ENCODE measurements at regions not wholly inside any gene's neighbourhood (a gene's known extent, or its start where the extent isn't known, plus 50 kb on each side); places are given as distances from the start of the nearest gene placed in this dataset.

GRCh38 chr3:102183186-102183585 is 251.6 kb upstream of the ZPLD1 start:
- Histone ChIP-seq H3K27me3 (replicated peaks; ENCODE audit: control insufficient read depth, insufficient read depth, low read length, poor library complexity, severe bottlenecking) (no peaks in the 10 kb centered on the region), H3K27ac (ENCODE audit: insufficient read depth, low read length, poor library complexity, severe bottlenecking) (no peak overlapping the region), H3K4me1 (ENCODE audit: control insufficient read depth, insufficient read depth, low read length, poor library complexity, severe bottlenecking) (peaks cover 5% of the 10 kb centered on the region), H3K9me3 (ENCODE audit: control insufficient read depth, low read length) (no peaks in the 10 kb centered on the region), H3K36me3 (ENCODE audit: control insufficient read depth, insufficient read depth, low read length) (no peaks in the 10 kb centered on the region), H3K4me3 (ENCODE audit: insufficient read depth, low read depth, low read length, poor library complexity, severe bottlenecking) (no peak overlapping the region)
- DNase-seq = no peak

- no peak for DNase-seq
- H3K27me3 ChIP-seq (replicated peaks; ENCODE audit: control insufficient read depth, insufficient read depth, low read length, poor library complexity, severe bottlenecking) = no peaks in the 10 kb centered on the region
- H3K4me1 ChIP-seq (ENCODE audit: control insufficient read depth, insufficient read depth, low read length, poor library complexity, severe bottlenecking) = peaks cover 5% of the 10 kb centered on the region
- no peak overlapping the region for H3K27ac ChIP-seq (ENCODE audit: insufficient read depth, low read length, poor library complexity, severe bottlenecking)
- H3K9me3 ChIP-seq (ENCODE audit: control insufficient read depth, low read length) = no peaks in the 10 kb centered on the region
- H3K36me3 ChIP-seq (ENCODE audit: control insufficient read depth, insufficient read depth, low read length) = no peaks in the 10 kb centered on the region
- no peak overlapping the region for H3K4me3 ChIP-seq (ENCODE audit: insufficient read depth, low read depth, low read length, poor library complexity, severe bottlenecking)
Measured at GRCh38 chr3:102183623-102184022, 251.2 kb upstream of the ZPLD1 start.

GRCh38 chr3:102189541-102189940 is 245.3 kb upstream of the ZPLD1 start:
- H3K36me3 ChIP-seq (ENCODE audit: control insufficient read depth, insufficient read depth, low read length) = no peaks in the 10 kb centered on the region
- no peak overlapping the region for H3K4me3 ChIP-seq (ENCODE audit: insufficient read depth, low read depth, low read length, poor library complexity, severe bottlenecking)
- no peaks in the 10 kb centered on the region for H3K27me3 ChIP-seq (replicated peaks; ENCODE audit: control insufficient read depth, insufficient read depth, low read length, poor library complexity, severe bottlenecking)
- no peak overlapping the region for H3K27ac ChIP-seq (ENCODE audit: insufficient read depth, low read length, poor library complexity, severe bottlenecking)
- H3K4me1 ChIP-seq (ENCODE audit: control insufficient read depth, insufficient read depth, low read length, poor library complexity, severe bottlenecking) = no peaks in the 10 kb centered on the region
- H3K9me3 ChIP-seq (ENCODE audit: control insufficient read depth, low read length) = no peaks in the 10 kb centered on the region
- DNase-seq = no peak

- Histone ChIP-seq H3K27ac (ENCODE audit: insufficient read depth, low read length, poor library complexity, severe bottlenecking) (no peak overlapping the region), H3K4me1 (ENCODE audit: control insufficient read depth, insufficient read depth, low read length, poor library complexity, severe bottlenecking) (no peaks in the 10 kb centered on the region), H3K9me3 (ENCODE audit: control insufficient read depth, low read length) (no peaks in the 10 kb centered on the region), H3K4me3 (ENCODE audit: insufficient read depth, low read depth, low read length, poor library complexity, severe bottlenecking) (no peak overlapping the region), H3K36me3 (ENCODE audit: control insufficient read depth, insufficient read depth, low read length) (no peaks in the 10 kb centered on the region), H3K27me3 (replicated peaks; ENCODE audit: control insufficient read depth, insufficient read depth, low read length, poor library complexity, severe bottlenecking) (no peaks in the 10 kb centered on the region)
- DNase-seq = no peak
Measured at GRCh38 chr3:102189956-102190723, 244.7 kb upstream of the ZPLD1 start.

- no peaks in the 10 kb centered on the region for H3K4me1 ChIP-seq (ENCODE audit: control insufficient read depth, insufficient read depth, low read length, poor library complexity, severe bottlenecking)
- no peaks in the 10 kb centered on the region for H3K36me3 ChIP-seq (ENCODE audit: control insufficient read depth, insufficient read depth, low read length)
- no peak for DNase-seq
- H3K4me3 ChIP-seq (ENCODE audit: insufficient read depth, low read depth, low read length, poor library complexity, severe bottlenecking) = no peak overlapping the region
- no peaks in the 10 kb centered on the region for H3K27me3 ChIP-seq (replicated peaks; ENCODE audit: control insufficient read depth, insufficient read depth, low read length, poor library complexity, severe bottlenecking)
- no peak overlapping the region for H3K27ac ChIP-seq (ENCODE audit: insufficient read depth, low read length, poor library complexity, severe bottlenecking)
- no peaks in the 10 kb centered on the region for H3K9me3 ChIP-seq (ENCODE audit: control insufficient read depth, low read length)
Measured at GRCh38 chr3:102192575-102192974, 242.2 kb upstream of the ZPLD1 start.

- Histone ChIP-seq H3K4me3 (ENCODE audit: insufficient read depth, low read depth, low read length, poor library complexity, severe bottlenecking) (no peak overlapping the region), H3K9me3 (ENCODE audit: control insufficient read depth, low read length) (no peaks in the 10 kb centered on the region), H3K27me3 (replicated peaks; ENCODE audit: control insufficient read depth, insufficient read depth, low read length, poor library complexity, severe bottlenecking) (no peaks in the 10 kb centered on the region), H3K36me3 (ENCODE audit: control insufficient read depth, insufficient read depth, low read length) (no peaks in the 10 kb centered on the region), H3K4me1 (ENCODE audit: control insufficient read depth, insufficient read depth, low read length, poor library complexity, severe bottlenecking) (no peaks in the 10 kb centered on the region), H3K27ac (ENCODE audit: insufficient read depth, low read length, poor library complexity, severe bottlenecking) (no peak overlapping the region)
- no peak for DNase-seq
Measured at GRCh38 chr3:102193255-102193654, 241.6 kb upstream of the ZPLD1 start.

GRCh38 chr3:102194001-102194400 is 240.8 kb upstream of the ZPLD1 start:
- H3K4me1 ChIP-seq (ENCODE audit: control insufficient read depth, insufficient read depth, low read length, poor library complexity, severe bottlenecking) = no peaks in the 10 kb centered on the region
- no peak overlapping the region for H3K4me3 ChIP-seq (ENCODE audit: insufficient read depth, low read depth, low read length, poor library complexity, severe bottlenecking)
- no peaks in the 10 kb centered on the region for H3K27me3 ChIP-seq (replicated peaks; ENCODE audit: control insufficient read depth, insufficient read depth, low read length, poor library complexity, severe bottlenecking)
- no peaks in the 10 kb centered on the region for H3K9me3 ChIP-seq (ENCODE audit: control insufficient read depth, low read length)
- no peak for DNase-seq
- no peak overlapping the region for H3K27ac ChIP-seq (ENCODE audit: insufficient read depth, low read length, poor library complexity, severe bottlenecking)
- no peaks in the 10 kb centered on the region for H3K36me3 ChIP-seq (ENCODE audit: control insufficient read depth, insufficient read depth, low read length)

- H3K36me3 ChIP-seq (ENCODE audit: control insufficient read depth, insufficient read depth, low read length) = no peaks in the 10 kb centered on the region
- H3K4me3 ChIP-seq (ENCODE audit: insufficient read depth, low read depth, low read length, poor library complexity, severe bottlenecking) = no peak overlapping the region
- H3K4me1 ChIP-seq (ENCODE audit: control insufficient read depth, insufficient read depth, low read length, poor library complexity, severe bottlenecking) = no peaks in the 10 kb centered on the region
- H3K27ac ChIP-seq (ENCODE audit: insufficient read depth, low read length, poor library complexity, severe bottlenecking) = no peak overlapping the region
- no peaks in the 10 kb centered on the region for H3K27me3 ChIP-seq (replicated peaks; ENCODE audit: control insufficient read depth, insufficient read depth, low read length, poor library complexity, severe bottlenecking)
- no peaks in the 10 kb centered on the region for H3K9me3 ChIP-seq (ENCODE audit: control insufficient read depth, low read length)
- DNase-seq = no peak
Measured at GRCh38 chr3:102194760-102195159, 240.1 kb upstream of the ZPLD1 start.

GRCh38 chr3:102195198-102195948 is 239.4 kb upstream of the ZPLD1 start:
- DNase-seq = no peak
- H3K27ac ChIP-seq (ENCODE audit: insufficient read depth, low read length, poor library complexity, severe bottlenecking) = no peak overlapping the region
- H3K9me3 ChIP-seq (ENCODE audit: control insufficient read depth, low read length) = no peaks in the 10 kb centered on the region
- H3K4me1 ChIP-seq (ENCODE audit: control insufficient read depth, insufficient read depth, low read length, poor library complexity, severe bottlenecking) = no peaks in the 10 kb centered on the region
- H3K36me3 ChIP-seq (ENCODE audit: control insufficient read depth, insufficient read depth, low read length) = no peaks in the 10 kb centered on the region
- no peaks in the 10 kb centered on the region for H3K27me3 ChIP-seq (replicated peaks; ENCODE audit: control insufficient read depth, insufficient read depth, low read length, poor library complexity, severe bottlenecking)
- no peak overlapping the region for H3K4me3 ChIP-seq (ENCODE audit: insufficient read depth, low read depth, low read length, poor library complexity, severe bottlenecking)

GRCh38 chr3:102200126-102200525 is 234.7 kb upstream of the ZPLD1 start:
- Histone ChIP-seq H3K36me3 (ENCODE audit: control insufficient read depth, insufficient read depth, low read length) (no peaks in the 10 kb centered on the region), H3K4me3 (ENCODE audit: insufficient read depth, low read depth, low read length, poor library complexity, severe bottlenecking) (no peak overlapping the region), H3K9me3 (ENCODE audit: control insufficient read depth, low read length) (no peaks in the 10 kb centered on the region), H3K27ac (ENCODE audit: insufficient read depth, low read length, poor library complexity, severe bottlenecking) (no peak overlapping the region), H3K27me3 (replicated peaks; ENCODE audit: control insufficient read depth, insufficient read depth, low read length, poor library complexity, severe bottlenecking) (no peaks in the 10 kb centered on the region), H3K4me1 (ENCODE audit: control insufficient read depth, insufficient read depth, low read length, poor library complexity, severe bottlenecking) (no peaks in the 10 kb centered on the region)
- no peak for DNase-seq

All from effector memory CD4-positive, alpha-beta T cell (primary cell).